SKM-1 (cell line): ENCODE measurements at regions not wholly inside any gene's neighbourhood (a gene's known extent, or its start where the extent isn't known, plus 50 kb on each side); places are given as distances from the start of the nearest gene placed in this dataset.

Experiments
- DNase-seq: peaks from one replicate; lab custom pipeline; 2025; ENCODE audit not compliant: unreplicated experiment; lab: John Stamatoyannopoulos, UW

- DNase-seq, result no peak
Observed at GRCh38 chr14:31993521-31993951, 83.6 kb upstream of the ARHGAP5 start.

- no peak for DNase-seq
Observed at GRCh38 chr14:31994391-31995033, 82.6 kb upstream of the ARHGAP5 start.

- DNase-seq, result no peak
Observed at GRCh38 chr14:32003585-32003984, 73.5 kb upstream of the ARHGAP5 start.

- DNase-seq, result no peak
Observed at GRCh38 chr14:32004300-32004699, 72.8 kb upstream of the ARHGAP5 start.

GRCh38 chr14:32005628-32006027 is 71.5 kb upstream of the ARHGAP5 start:
- no peak for DNase-seq

GRCh38 chr14:32006263-32007110 is 70.6 kb upstream of the ARHGAP5 start:
- DNase-seq, result no peak

GRCh38 chr14:32007755-32008362 is 69.2 kb upstream of the ARHGAP5 start:
- DNase-seq, result no peak

GRCh38 chr14:32008602-32009193 is 68.4 kb upstream of the ARHGAP5 start:
- no peak for DNase-seq

GRCh38 chr14:32009221-32009975 is 67.7 kb upstream of the ARHGAP5 start:
- no peak for DNase-seq

- no peak for DNase-seq
Observed at GRCh38 chr14:32009976-32010581, 67.0 kb upstream of the ARHGAP5 start.

GRCh38 chr14:32010604-32011125 is 66.4 kb upstream of the ARHGAP5 start:
- no peak for DNase-seq

GRCh38 chr14:32011225-32011624 is 65.9 kb upstream of the ARHGAP5 start:
- no peak for DNase-seq

- no peak for DNase-seq
Observed at GRCh38 chr14:32012062-32012461, 65.0 kb upstream of the ARHGAP5 start.

GRCh38 chr14:32012571-32012970 is 64.5 kb upstream of the ARHGAP5 start:
- no peak for DNase-seq

- DNase-seq, result no peak
Observed at GRCh38 chr14:32013083-32013482, 64.0 kb upstream of the ARHGAP5 start.

GRCh38 chr14:32014057-32014456 is 63.0 kb upstream of the ARHGAP5 start:
- DNase-seq, result no peak

- no peak for DNase-seq
Observed at GRCh38 chr14:32014498-32014897, 62.6 kb upstream of the ARHGAP5 start.

GRCh38 chr14:32015166-32015565 is 61.9 kb upstream of the ARHGAP5 start:
- DNase-seq, result no peak

GRCh38 chr14:32017587-32017986 is 59.5 kb upstream of the ARHGAP5 start:
- no peak for DNase-seq

- DNase-seq, result no peak
Observed at GRCh38 chr14:32018391-32019092, 58.6 kb upstream of the ARHGAP5 start.
